GM12878 (cell line): ENCODE measurements at regions not wholly inside any gene's neighbourhood (a gene's known extent, or its start where the extent isn't known, plus 50 kb on each side); places are given as distances from the start of the nearest gene placed in this dataset.
"Not testable (repeated sequence)": the region's sequence is repeated elsewhere in the genome, so short reads cannot be mapped to it uniquely, and the experiment has no call there.

Experiments used
- ATAC-seq: fragments of 200-7000 bp; cut with Tn5 transposase; 3 replicates; pipeline ENCODE4 v1.9.1; 2020; ENCODE audit warnings: mild to moderate bottlenecking, moderate library complexity
- BruUV-seq: library from RNA; stranded (reverse); fragments of 400-500 nt; replicated peaks from 2 replicates; lab custom pipeline; 2021; lab: Mats Ljungman, UMichigan
- CTCF ChIA-PET: fragments of 300-600 bp; sonication (Branson Sonifier 250); formaldehyde crosslinking; extraction: SDS; loops from one replicate; lab custom pipeline; 2021; ENCODE audit warnings: inconsistent platforms; lab: Yijun Ruan, JAX
- POLR2A ChIA-PET: fragments of 350-600 bp; formaldehyde crosslinking; extraction: SDS; loops from one replicate; lab custom pipeline; 2021; ENCODE audit warnings: inconsistent platforms; lab: Charles Lee
- RAD21 ChIA-PET: fragments of 300-600 bp; sonication (Branson Sonifier 250); formaldehyde crosslinking; loops from one replicate; lab custom pipeline; 2023; ENCODE audit warnings: antibody characterized with exemption; ENCODE audit not compliant: unreplicated experiment; lab: Charles Lee
- SMC1A ChIA-PET: fragments of 300-600 bp; sonication (Branson Sonifier 250); formaldehyde crosslinking; loops from one replicate; lab custom pipeline; 2023; ENCODE audit not compliant: unreplicated experiment, uncharacterized antibody; lab: Charles Lee
- DNase-seq: peaks from one replicate; pipeline ENCODE4 v3.0.0-alpha.2; 2011; ENCODE audit warnings: low read depth, low spot score
- FAIRE-seq: peaks from 3 replicates; lab custom pipeline; 2011; peaks lifted over from hg19 to GRCh38; lab: Jason Lieb, UNC
- H2AFZ ChIP-seq: 2 replicates; pipeline ENCODE4 v1.6.0; 2011; ENCODE audit warnings: low read depth, low read length, control low read depth; ENCODE audit not compliant: control insufficient read depth
- H3K27ac ChIP-seq: 2 replicates; pipeline ENCODE4 v1.5.1; 2011; ENCODE audit warnings: control low read depth; ENCODE audit not compliant: control insufficient read depth, insufficient read depth
- H3K27me3 ChIP-seq, 2 experiments: replicated peaks in 1 of 2; 2 replicates each; pipeline versions ENCODE4 v1.6.0 to v1.6.1; 2011; ENCODE audit warnings: low read length in 1 of 2; ENCODE audit not compliant: control insufficient read depth in 2 of 2, insufficient read depth in 2 of 2
- H3K36me3 ChIP-seq, 2 experiments: 2 replicates each; pipeline ENCODE4 v1.5.1; 2011; ENCODE audit warnings: low read length in 1 of 2; ENCODE audit not compliant: control insufficient read depth in 2 of 2, insufficient read depth in 2 of 2
- H3K4me1 ChIP-seq: 2 replicates; pipeline ENCODE4 v1.6.1; 2011; ENCODE audit warnings: mild to moderate bottlenecking, low read length, moderate library complexity, mixed read lengths; ENCODE audit not compliant: control insufficient read depth, insufficient read depth
- H3K4me2 ChIP-seq: 2 replicates; pipeline ENCODE4 v1.6.0; 2011; ENCODE audit warnings: control low read depth; ENCODE audit not compliant: control insufficient read depth, insufficient read depth
- H3K4me3 ChIP-seq: fragments of 200-600 bp; sonication (generic); 2 replicates; pipeline ENCODE4 v1.5.1; 2016
- H3K79me2 ChIP-seq: 2 replicates; pipeline ENCODE4 v1.6.0; 2011; ENCODE audit warnings: low read length; ENCODE audit not compliant: control insufficient read depth, insufficient read depth
- H3K9ac ChIP-seq: 2 replicates; pipeline ENCODE4 v1.8.0; 2011; ENCODE audit warnings: low read length, control low read depth, mixed read lengths; ENCODE audit not compliant: control insufficient read depth, insufficient read depth
- H3K9me3 ChIP-seq: replicated peaks from 3 replicates; pipeline ENCODE4 v1.5.1; 2011; ENCODE audit warnings: mild to moderate bottlenecking, low read length; ENCODE audit not compliant: control insufficient read depth, insufficient read depth
- H4K20me1 ChIP-seq: 2 replicates; pipeline ENCODE4 v1.6.0; 2011; ENCODE audit not compliant: control insufficient read depth, insufficient read depth
- HDGF ChIP-seq: fragments of 450-650 bp; IDR thresholded peaks from 2 replicates; pipeline ENCODE4 v1.6.1; 2016; ENCODE audit warnings: antibody characterized with exemption
- POLR2A ChIP-seq: IDR thresholded peaks from 2 replicates; pipeline ENCODE4 v1.6.1; 2011; ENCODE audit warnings: low read depth, mild to moderate bottlenecking, low read length
- WGBS: methylation state at CpG from one replicate; pipeline ENCODE4 v1.1.6; 2016; ENCODE audit warnings: low lambda C conversion rate; ENCODE audit not compliant: insufficient replicate concordance, insufficient coverage; ENCODE audit errors: missing lambda C conversion rate; 5-methylcytosine and 5-hydroxymethylcytosine counted together
- in situ Hi-C: fragments of 300-500 bp; cut with MboI; formaldehyde crosslinking; loops from 9 replicates; pipeline ENCODE4 v1.14.3; 2018; ENCODE audit warnings: mixed read lengths
- intact Hi-C: fragments of 100-400 bp; cut with micrococcal nuclease; formaldehyde crosslinking; loops from one replicate; pipeline ENCODE4 v1.14.2; 2022; ENCODE audit not compliant: unreplicated experiment
- TF ChIP-seq, protein P1 (sequence below): fragments of 450-650 bp; IDR thresholded peaks from 2 replicates; pipeline ENCODE4 v1.6.1; 2017; ENCODE audit warnings: mild to moderate bottlenecking

- Histone ChIP-seq H3K9me3 (no peaks in the 10 kb centered on the region), H3K27ac (no peak overlapping the region), H4K20me1 (no peaks in the 10 kb centered on the region), H3K9ac (no peak overlapping the region), H3K36me3 (no peaks in the 10 kb centered on the region), H3K4me3 (no peak overlapping the region), H3K27me3 (no peaks in the 10 kb centered on the region; a peak in 1 of 4 replicates), H3K79me2 (no peaks in the 10 kb centered on the region), H2AFZ (no peak overlapping the region), H3K4me1 (no peaks in the 10 kb centered on the region), H3K4me2 (no peak overlapping the region)
- SMC1A ChIA-PET = interaction anchor here (0.9 to 1.6 kb wide), 6 partner anchors 9 to 331 kb away, joined by 3 to 5 read pairs (median 4); no protein-coding TSS in a partner anchor
- RAD21 ChIA-PET = interaction anchor here (0.7 to 2.2 kb wide), 4 partner anchors 8 to 352 kb away, joined by 3 to 9 read pairs (median 5); no protein-coding TSS in a partner anchor
- intact Hi-C loops = loop anchor here (10.0 kb wide), 1 partner anchor 45 kb away; no protein-coding TSS in a partner anchor
- TF ChIP-seq, protein P1, sequence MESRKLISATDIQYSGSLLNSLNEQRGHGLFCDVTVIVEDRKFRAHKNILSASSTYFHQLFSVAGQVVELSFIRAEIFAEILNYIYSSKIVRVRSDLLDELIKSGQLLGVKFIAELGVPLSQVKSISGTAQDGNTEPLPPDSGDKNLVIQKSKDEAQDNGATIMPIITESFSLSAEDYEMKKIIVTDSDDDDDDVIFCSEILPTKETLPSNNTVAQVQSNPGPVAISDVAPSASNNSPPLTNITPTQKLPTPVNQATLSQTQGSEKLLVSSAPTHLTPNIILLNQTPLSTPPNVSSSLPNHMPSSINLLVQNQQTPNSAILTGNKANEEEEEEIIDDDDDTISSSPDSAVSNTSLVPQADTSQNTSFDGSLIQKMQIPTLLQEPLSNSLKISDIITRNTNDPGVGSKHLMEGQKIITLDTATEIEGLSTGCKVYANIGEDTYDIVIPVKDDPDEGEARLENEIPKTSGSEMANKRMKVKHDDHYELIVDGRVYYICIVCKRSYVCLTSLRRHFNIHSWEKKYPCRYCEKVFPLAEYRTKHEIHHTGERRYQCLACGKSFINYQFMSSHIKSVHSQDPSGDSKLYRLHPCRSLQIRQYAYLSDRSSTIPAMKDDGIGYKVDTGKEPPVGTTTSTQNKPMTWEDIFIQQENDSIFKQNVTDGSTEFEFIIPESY = no peak
- TF ChIP-seq POLR2A = no peak
- TF ChIP-seq HDGF = no peak
- 26% methylated on average over 8 of the region's 14 CpGs for WGBS
- ATAC-seq (no peak), FAIRE-seq (no peak), DNase-seq (no peak)
- no TSS peak for BruUV-seq
- POLR2A ChIA-PET = interaction anchor here (0.7 kb wide), 1 partner anchor 35 kb away, joined by 3 read pairs; no protein-coding TSS in a partner anchor
- CTCF ChIA-PET = interaction anchor here (0.6 to 3.1 kb wide), 27 partner anchors 9 to 382 kb away, joined by 3 to 30 read pairs (median 5); no protein-coding TSS in a partner anchor
- in situ Hi-C loops = no loop called here
These were observed 168.2 kb downstream of the TBC1D2B start for GRCh38 chr15:77909182-77909940.

- DNase-seq, H3K27ac ChIP-seq, H3K9me3 ChIP-seq, in situ Hi-C loops, H3K4me3 ChIP-seq, H3K4me1 ChIP-seq, POLR2A ChIA-PET, H2AFZ ChIP-seq, H4K20me1 ChIP-seq, H3K27me3 ChIP-seq, BruUV-seq, ATAC-seq, H3K9ac ChIP-seq, FAIRE-seq, H3K4me2 ChIP-seq, H3K79me2 ChIP-seq, H3K36me3 ChIP-seq: not testable (repeated sequence)
- CTCF ChIA-PET = interaction anchor here (0.9 to 3.1 kb wide), 12 partner anchors 16 to 222 kb away, joined by 3 to 12 read pairs (median 4); no protein-coding TSS in a partner anchor
- RAD21 ChIA-PET = interaction anchor here (2.0 to 2.2 kb wide), 2 partner anchors 8 to 56 kb away, joined by 6 to 9 read pairs; no protein-coding TSS in a partner anchor
- SMC1A ChIA-PET = interaction anchor here (1.4 kb wide), 1 partner anchor 57 kb away, joined by 3 read pairs; no protein-coding TSS in a partner anchor
- 48% methylated on average over 6 of the region's 7 CpGs for WGBS
- intact Hi-C loops = loop anchor here (10.0 kb wide), 1 partner anchor 46 kb away; no protein-coding TSS in a partner anchor
These were observed 168.8 kb downstream of the TBC1D2B start for GRCh38 chr15:77908752-77909111.
